ENCODE measurements at regions not wholly inside any gene's neighbourhood (a gene's known extent, or its start where the extent isn't known, plus 50 kb on each side); places are given as distances from the start of the nearest gene placed in this dataset. TPM values are rescaled to one million over a fixed set of nuclear protein-coding genes. Genes with fewer than 3 reads are reported as not detected.

- DNase-seq (ENCODE audit: low read depth) = no peak
These were observed 52.2 kb upstream of the PCDH7 start for GRCh38 chr4:30667919-30668318.

GRCh38 chr4:30670206-30670605 is 50.0 kb upstream of the PCDH7 start:
- DNase-seq (ENCODE audit: low read depth) = no peak

Small RNA genes in the stretch of these regions (small RNA-seq; reads per million reads assigned to genes)
- not detected for gene AC097510.1
